Amniotic epithelial cell (primary cell): ENCODE measurements at regions not wholly inside any gene's neighbourhood (a gene's known extent, or its start where the extent isn't known, plus 50 kb on each side); places are given as distances from the start of the nearest gene placed in this dataset.

Experiments used
- DNase-seq: peaks from one replicate; pipeline ENCODE4 v3.0.0-alpha.2; 2010; ENCODE audit warnings: low read depth

DNA sequence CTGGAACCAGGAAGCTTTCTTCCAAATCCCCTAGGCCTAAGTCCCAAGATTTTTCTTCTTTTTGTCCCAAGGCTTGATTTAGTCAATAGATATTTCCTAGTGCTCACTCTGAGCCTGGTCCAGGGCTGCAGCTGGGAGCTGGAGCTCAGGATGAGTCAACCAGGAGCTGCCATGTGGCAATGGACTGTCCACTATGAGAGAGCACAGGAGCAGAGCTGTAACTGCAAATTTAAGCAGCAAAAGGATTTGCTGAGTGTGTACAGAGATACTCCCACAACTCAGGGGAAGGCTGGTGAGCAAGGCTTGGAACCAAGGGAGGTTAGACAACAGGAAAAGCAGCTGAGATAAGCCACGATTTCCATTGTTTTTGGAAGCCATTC, 92.1 kb upstream of the CXCL12 start:
- no peak for DNase-seq

DNA sequence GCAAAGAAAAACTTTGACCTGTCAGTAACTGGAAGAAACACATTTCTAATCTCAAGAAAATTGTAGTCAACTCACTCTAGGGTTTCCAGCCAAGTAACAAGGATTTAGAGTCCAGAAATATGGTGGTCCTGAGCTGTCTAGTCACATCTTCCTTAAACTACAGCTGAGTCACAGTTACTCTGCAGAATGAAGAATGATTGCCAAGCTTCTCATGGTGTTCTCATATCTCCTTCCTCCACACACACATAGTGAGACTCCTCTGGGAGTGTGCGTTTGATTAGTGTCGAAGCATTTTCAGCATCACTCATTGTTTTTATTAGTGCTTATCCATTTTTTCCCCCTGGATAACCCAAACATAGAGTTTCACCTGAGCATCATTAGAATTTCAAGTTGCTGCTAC, 93.1 kb upstream of the CXCL12 start:
- DNase-seq, result no peak

DNA sequence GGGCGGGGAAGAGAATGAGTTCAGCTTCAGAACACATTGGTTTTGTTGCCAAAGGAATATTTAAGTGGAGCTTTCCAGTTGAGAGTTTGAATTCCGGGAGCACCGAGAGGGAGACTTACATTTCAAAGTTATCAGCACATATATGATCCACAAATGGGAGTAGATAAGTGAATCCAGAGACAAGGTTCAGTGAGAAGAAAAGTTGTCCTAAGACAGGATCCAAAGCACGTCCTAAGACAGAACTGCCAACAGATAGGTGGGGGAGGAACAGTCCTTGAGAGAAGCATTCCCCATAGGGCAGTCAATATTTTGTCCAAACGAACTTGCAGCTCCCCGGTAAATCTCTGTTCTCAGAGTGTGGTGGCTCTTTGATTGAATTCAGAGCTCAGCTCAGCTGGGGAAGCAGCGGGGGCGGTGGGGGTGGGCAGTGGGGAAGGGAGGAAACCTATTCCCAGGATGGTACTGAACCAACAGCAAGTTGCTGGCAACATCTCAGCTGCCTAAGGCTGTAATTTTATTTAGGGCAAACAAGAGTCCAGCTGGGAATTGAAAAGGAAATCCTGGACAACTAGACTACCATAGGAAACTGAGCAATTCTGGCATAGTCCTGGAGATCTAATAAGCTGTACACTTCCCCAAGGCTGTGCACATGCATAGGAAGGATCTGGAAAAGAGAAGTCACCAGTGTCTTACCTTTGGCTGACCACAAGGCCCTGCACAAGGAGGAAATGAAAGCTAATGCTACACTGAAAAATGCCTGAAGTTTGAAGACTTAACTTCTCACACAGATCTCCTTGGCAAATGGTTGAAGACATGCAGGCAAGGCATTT, 94.2 kb upstream of the CXCL12 start:
- no peak for DNase-seq

DNA sequence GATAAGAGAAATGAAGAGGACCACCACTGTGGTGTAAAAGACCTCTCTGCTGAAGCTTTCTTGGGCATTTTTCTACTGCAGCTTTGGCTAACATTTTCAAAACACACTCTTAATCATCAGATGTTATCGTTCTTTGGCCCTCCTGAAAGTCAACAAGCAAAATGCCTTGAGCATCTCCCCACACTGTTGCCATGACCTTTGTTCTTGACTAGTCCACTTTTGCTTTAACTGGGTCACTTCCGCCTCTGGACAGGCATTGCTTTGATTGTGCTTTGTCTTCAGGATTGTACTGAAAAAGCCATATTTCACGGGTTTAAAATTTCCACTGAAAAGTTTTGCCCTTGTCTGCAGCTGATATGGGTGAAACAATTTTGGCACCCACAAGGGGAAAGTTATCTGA, 107.8 kb upstream of the CXCL12 start:
- no peak for DNase-seq

DNA sequence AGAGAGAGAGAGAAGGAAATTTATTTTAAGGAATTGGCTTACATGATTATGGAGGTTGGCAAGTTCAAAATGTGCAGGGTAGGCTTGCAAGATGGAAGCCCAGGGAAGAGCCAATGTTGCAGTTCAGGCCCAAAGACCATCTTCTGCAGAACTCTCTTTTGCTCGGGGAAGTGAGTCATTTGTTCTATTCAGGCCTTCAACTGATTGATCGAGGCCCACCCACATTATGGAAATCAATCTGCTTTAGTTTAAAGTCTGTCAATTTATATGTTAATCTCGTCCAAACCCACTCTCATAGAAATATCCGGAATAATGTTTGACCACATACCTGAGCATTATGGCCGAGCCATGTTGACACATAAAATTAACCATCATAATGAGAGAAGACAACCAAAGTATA, 113.3 kb upstream of the CXCL12 start:
- DNase-seq, result no peak

DNA sequence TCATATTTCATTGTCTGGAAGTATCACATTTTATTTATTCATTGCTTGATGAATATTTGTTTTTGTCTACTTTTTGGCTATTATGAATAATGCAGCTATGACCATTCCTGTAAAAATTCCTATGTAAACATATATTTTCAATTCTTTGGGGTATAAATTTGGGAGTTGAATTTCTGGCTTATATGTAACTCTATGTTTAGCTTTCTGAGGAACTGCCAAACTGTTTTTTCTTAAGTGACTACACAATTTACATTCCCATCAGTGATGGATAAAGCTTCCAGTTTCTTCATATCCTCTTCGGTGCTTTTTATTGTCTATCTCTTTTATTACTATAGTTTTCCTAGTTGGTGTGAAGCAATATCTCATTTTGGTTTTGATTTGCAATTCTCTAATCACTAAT, 115.6 kb upstream of the CXCL12 start:
- no peak for DNase-seq

DNA sequence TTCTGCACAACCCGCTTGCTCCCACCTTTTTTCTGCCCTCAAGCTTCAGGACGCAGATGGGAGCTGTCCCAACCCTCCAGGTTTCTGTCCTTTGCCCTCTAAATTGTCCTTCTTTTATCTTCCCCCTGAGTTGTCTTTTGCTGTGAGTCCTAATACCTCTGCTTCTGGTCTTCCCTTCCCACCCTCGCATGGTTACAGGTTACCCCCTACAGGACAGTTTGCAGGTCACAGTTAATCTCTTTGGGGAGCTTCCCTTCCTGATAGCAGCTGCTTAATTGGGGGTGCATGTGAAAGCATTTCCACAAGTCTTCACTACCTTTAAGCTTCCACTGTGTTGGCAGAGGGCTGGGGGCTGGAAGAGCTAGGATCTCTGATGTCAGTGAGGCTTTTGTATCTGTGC, 121.5 kb upstream of the CXCL12 start:
- DNase-seq, result no peak

DNA sequence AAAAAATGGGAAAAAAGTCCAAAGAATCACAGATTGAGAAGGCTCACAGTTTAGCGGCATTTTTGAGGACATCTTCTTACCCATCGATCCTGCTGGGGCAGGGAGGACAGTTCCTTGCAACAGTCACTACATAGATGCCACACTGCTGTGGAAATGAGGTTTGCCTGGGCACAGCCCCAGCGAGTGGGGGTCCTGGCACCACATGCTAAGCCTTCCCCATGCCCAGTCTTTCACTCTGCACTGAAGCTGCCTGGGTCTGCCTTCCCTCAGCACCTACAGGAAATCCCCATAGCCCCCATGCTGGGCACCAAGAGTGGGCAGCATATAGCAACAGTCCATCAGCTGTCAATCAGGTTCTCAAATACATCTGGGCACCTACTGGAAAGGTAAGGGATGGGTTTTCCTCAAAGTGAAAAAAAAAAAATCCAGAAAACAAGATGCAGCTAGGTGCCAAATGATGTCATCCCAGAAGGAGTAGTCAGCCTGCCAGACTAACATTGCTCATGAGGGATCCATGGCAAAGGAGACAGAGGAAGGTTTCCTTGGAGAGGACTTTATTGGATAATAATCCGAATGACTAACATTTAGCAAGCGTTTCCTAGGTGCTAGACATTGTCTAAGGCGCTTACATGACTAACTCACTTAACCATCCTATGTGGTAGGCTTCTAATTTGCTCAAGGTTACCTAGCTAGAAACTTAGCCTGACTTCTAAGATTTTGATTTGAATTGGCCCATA, 125.7 kb upstream of the CXCL12 start:
- DNase-seq, result no peak

DNA sequence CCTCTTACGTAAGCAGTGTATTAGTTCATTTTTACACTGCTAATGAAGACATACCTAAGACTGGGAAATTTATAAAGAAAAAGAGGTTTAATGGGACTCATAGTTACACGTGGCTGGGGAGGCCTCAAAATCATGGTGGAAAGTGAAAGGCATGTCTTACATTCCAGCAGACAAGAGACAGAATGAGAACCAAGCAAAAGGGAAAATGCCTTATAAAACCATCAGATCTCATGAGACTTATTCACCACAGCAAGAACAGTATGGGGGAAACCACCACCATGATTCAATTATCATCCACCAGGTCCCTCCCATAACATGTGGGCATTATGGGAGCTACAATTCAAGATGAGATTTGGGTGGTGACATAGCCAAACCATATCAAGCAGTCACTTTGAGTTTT, 126.3 kb upstream of the CXCL12 start:
- no peak for DNase-seq

DNA sequence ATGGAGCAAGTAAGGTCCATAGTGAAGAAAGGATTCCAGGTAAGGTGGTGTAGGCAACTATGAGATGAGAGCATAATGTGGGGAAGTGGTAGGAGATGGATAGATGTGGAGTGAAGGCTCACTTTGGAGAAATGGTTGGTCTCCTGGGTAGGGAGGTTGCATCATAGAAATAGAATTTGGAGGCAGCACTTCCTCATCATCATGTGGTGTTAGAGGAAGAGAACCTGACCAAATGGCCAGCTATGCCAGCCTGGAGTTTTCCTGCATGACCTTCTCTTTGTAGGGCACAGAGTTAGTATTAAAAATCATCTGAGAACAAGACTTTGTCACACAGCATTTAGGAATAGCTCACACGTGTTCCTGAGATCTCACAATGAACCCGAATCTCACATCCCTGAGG, 126.7 kb upstream of the CXCL12 start:
- DNase-seq, result no peak

DNA sequence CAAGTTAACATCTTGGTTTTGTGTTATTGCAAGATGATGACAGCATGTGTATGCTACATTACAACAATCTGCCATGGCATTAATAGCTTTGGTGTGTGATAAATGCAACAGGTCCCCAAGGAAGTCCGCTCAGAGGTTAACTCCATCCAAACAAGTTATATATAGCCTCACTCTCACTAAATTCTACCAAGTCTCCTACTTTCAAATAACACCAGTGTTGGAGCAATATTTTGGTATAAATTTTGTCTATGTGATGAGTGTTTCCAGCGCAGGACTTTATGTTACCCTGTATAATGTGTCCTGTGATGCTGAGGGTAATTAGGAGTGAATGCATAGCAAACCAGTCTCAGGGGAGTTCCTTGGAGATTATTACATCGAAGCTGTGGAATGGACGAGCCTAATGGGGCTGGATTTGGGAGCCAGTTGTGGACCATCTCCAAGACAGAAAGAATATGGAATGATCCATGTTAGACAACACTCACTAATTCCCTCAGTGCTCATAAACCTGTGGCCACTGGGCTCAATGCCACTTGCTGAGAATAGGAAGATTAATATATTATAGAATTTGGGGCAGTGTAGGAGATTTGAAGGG, 127.6 kb upstream of the CXCL12 start:
- DNase-seq, result no peak

DNA sequence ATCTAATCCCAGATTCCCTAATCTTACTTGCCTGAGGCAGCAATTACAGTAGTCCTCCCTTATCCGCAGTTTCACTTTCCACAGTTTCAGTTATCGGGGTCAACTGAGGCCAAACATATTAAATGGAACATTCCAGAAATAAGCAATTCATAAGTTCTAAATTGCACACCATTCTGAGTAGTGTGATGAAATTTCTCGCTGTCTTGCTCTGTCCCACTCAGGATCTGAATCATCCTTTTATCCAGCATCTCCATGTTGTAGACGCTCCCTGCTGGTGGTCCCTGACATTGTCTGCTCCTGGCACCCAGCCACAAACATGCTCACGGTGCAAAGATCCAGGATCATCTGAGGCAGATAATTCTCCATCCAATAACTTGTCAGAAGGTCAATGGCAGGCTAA, 128.7 kb upstream of the CXCL12 start:
- no peak for DNase-seq

DNA sequence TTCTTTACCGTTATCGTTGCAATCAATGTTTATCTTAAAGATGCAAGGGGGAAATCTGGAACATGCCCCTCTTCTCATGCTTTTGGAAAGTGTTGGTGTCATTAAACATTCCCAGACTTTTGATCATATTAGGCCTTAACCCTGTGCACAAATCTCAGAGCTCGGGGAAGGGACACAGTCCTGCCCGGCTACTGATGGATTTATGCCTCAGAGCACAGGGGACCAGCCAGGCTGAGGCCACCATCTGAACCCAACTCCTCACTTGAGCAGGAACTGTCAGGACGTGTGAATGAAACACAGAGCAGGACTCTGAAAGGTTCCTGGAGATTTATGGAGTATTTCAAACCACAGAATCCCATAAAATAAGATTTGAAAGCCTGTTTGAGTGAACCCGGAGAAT, 132.0 kb upstream of the CXCL12 start:
- DNase-seq, result no peak

DNA sequence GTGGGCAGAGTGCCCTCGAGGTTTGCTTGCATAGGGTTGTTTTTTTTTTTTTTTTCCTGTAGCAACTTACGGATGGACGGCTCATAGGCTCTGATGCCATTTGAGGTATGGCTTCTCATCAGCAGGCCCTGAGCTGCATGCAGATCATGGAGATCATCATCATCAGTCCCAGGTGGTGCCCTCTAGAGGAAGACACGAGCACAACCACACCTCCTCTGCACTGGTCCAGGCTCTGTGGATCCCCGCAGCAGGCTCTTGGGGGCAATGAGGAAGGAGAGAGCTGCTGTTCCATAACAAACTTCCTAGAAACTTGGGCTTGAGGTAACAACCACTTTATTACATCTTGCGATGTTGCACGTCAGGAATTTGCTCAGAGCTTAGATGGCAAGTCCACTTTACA, 132.7 kb upstream of the CXCL12 start:
- DNase-seq, result no peak

DNA sequence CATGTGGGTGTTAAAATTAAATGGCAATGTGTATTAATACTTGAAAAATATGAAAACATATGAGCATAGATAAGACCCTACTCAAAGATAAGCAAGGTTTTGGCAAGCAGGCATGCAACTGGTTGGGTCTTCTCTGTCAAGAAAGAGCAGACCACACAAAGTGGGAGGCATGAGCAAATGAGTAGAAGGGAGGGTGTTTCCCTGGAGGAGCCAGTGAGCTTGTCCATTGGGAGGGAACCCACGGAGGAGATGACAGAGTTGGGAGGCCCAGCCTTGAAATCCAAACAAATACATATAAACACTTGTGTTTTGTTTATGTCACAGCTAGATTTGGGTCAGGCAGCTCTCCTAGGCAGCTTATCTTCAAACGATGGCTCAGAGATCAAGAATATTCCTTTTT, 134.5 kb upstream of the CXCL12 start:
- no peak for DNase-seq

DNA sequence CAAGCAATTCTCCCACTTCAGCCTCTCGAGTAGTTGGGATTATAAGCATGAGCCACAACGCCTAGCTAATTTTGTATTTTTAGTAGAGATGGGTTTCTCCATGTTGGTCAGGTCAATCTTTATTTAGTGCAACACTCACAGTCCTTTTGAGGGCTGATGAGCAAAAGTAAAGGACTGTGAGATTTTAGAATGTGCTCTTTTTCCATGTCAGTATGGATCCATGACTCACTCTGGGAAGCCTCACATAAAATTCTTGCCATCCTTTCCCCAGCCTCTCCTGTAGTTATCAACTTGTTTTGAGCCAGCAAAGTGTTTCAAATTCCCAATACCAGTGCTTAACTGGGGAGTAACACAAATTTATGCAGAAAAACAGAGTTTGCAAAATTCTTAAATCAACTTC, 135.8 kb upstream of the CXCL12 start:
- DNase-seq, result no peak

DNA sequence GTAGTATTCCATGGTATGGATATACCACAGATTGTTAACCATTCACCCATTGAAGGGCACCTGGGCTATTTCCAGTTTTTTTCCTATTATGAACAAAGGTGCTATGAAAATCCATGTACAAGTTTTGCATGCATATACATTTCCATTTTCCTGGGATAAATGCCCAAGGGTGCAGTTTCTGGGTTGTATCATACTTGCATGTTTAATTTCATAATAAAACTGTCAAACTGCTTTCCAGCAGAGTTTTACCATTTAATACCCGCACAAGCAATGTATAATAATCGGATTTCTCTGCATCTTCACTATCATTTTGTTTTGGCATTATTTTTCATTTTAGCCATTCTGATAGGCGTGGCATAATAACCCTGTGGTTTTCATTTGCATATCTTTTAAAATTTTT, 154.3 kb upstream of the CXCL12 start:
- no peak for DNase-seq

DNA sequence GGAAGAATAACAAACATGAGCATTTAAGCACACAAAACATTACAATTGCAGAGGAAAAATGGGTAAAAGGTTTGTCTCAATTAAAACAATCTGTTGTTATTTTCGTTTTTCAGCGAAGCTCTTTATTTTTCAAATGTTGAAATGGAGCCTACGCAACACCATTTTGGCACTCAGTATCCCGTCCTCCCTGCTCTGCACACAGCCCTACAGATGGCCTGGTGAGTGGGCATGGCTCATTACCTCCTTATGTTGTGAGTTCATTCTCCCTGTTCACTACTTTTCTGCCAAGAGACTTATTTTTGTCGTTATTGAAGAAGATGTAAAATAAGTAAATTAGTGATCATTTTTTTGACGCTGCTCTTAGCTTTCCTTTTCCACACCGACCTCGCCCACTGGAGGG, 167.8 kb upstream of the CXCL12 start:
- DNase-seq, result no peak

DNA sequence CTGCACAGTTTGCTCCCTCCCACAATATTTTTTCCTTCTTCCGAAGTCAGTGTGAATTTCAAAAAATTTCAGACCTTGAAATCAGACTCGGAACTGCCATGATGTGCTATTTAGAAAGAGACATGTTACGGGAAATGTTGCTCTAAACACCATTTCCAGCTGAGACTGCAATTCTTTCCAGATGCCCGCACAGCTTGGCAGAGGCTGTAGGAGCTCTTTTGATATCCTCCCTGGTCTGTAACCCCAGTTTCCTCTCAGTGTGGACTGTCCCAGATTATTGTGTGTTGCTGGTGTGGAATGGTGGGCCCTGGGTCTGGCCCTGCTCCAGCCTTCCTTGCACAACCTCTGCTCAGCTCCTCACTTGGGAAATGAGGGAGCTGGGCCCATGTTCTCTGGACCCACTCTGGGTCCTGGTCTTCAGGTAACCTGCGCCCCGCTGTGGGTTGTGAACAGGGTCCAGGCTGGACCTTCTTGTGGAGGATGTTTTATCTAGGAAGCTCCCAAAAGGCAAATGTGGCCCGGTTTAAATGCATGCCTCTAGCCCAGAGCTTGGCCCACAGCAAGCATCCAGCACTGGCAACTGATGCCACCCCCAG, 172.8 kb upstream of the CXCL12 start:
- DNase-seq, result no peak

DNA sequence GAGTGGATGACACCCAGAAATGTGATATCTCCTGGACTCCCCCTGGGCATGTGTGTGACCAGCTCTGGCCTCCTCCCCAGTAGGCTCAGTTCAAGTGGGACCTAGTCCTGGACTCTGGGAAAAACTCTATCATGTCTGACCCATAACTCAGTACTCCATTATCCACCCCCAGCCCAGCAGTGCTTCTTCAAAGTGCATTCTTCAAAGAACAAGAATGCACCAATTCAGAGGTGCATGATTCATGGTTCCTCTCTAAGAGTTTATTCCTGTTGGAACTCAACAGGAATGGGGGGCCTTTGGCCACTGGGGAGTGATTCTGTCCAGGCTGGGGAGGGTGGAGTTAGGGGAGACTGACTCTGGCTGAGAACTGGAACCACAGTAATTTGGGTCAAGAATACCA, 173.6 kb upstream of the CXCL12 start:
- no peak for DNase-seq

DNA sequence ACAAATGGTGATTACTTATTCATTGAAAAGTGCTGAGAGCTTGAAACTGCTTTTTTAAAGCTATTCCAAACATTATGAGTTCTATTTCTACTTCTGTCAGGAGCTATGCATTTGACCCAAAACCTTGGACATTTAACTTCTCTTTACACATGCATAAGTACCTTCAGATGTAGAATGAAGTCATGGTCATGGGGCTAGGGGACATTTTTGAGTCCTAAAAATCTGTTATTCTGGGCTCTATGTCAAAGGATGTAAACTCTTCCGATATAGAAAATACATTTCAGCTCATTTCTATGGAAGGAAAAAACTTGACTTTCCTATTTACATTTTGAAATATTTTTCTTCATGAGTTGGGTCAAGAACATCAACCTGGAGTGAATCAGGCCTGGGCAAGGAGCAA, 179.5 kb upstream of the CXCL12 start:
- no peak for DNase-seq

DNA sequence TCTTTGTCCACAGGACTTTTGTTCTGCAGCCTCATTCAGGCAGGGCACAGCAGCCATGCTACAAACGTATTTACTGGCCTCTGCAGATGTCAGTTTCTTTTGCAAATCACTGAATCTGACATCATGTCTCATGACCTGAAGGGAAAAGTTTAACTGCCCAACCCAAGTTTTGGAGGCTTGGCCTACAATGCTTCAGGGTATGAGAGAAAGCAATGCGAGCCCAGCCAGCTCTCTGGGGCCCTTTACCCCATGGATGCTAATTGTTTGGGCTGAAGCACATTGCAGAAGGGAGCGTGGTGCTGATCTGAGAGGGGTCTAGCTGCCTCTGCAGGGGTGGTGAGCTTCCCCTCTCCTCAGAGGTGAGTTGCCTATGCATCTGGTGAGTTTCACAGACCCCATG, 179.9 kb upstream of the CXCL12 start:
- no peak for DNase-seq

DNA sequence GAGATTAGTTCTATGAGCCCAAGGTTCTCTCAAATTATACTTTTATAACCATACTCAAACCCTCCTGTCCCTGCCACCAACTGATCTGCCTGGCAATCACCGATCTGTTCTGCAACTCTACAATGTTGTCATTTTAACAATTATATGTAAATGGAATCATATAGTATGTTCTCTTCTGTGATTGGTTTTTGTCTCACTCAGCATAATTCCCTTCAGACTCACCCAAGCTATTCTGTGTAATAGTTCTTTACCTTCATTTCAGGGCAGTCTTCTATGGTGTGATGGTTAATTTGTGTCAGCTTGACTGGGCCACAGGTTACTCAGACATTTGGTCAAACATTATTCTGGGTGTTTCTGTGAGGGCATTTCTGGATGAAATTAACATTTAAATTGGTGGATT, 181.9 kb upstream of the CXCL12 start:
- DNase-seq, result no peak
